ENCODE measurements at regions not wholly inside any gene's neighbourhood (a gene's known extent, or its start where the extent isn't known, plus 50 kb on each side); places are given as distances from the start of the nearest gene placed in this dataset.

GRCh38 chr3:176696816-176697215 lies 500.5 kb downstream of the TBL1XR1 start:
- no peak for DNase-seq (ENCODE audit: extremely low read depth, low read depth)
- no peak for TF ChIP-seq CTCF (IDR thresholded peaks at IDR 0.05; ENCODE audit: low read depth, low read length)

GRCh38 chr3:176692966-176693785 lies 504.1 kb downstream of the TBL1XR1 start:
- no peak for TF ChIP-seq CTCF (IDR thresholded peaks at IDR 0.05; ENCODE audit: low read depth, low read length)
- DNase-seq (ENCODE audit: extremely low read depth, low read depth) = no peak

- no peak for TF ChIP-seq CTCF (IDR thresholded peaks at IDR 0.05; ENCODE audit: low read depth, low read length)
- DNase-seq (ENCODE audit: extremely low read depth, low read depth) = no peak
Observed at GRCh38 chr3:176692199-176692965, 504.9 kb downstream of the TBL1XR1 start.

GRCh38 chr3:176690083-176690869 lies 507.0 kb downstream of the TBL1XR1 start:
- no peak for DNase-seq (ENCODE audit: extremely low read depth, low read depth)
- no peak for TF ChIP-seq CTCF (IDR thresholded peaks at IDR 0.05; ENCODE audit: low read depth, low read length)

GRCh38 chr3:176687754-176688153 lies 509.5 kb downstream of the TBL1XR1 start:
- TF ChIP-seq CTCF (IDR thresholded peaks at IDR 0.05; ENCODE audit: low read depth, low read length) = no peak
- no peak for DNase-seq (ENCODE audit: extremely low read depth, low read depth)

GRCh38 chr3:176683382-176683781 lies 513.9 kb downstream of the TBL1XR1 start:
- DNase-seq (ENCODE audit: extremely low read depth, low read depth) = no peak
- TF ChIP-seq CTCF (IDR thresholded peaks at IDR 0.05; ENCODE audit: low read depth, low read length) = no peak

Measured in AG09319 (cell line).